Suprapubic skin (tissue), 4 donors: ENCODE measurements at regions not wholly inside any gene's neighbourhood (a gene's known extent, or its start where the extent isn't known, plus 50 kb on each side); places are given as distances from the start of the nearest gene placed in this dataset.

Experiments used
- DNase-seq, 2 donors: peaks; one replicate each; pipeline ENCODE4 v3.0.0-alpha.2; 2019; ENCODE audit warnings: low spot score in 2 of 2
- H3K27ac ChIP-seq: fragments of 200-600 bp; sonication (generic); one replicate; pipeline ENCODE4 v1.5.1; 2019
- H3K27me3 ChIP-seq: fragments of 200-600 bp; sonication (generic); one replicate; pipeline ENCODE4 v1.5.1; 2019
- H3K36me3 ChIP-seq: fragments of 200-600 bp; sonication (generic); one replicate; pipeline ENCODE4 v1.5.1; 2019
- H3K4me1 ChIP-seq: fragments of 200-600 bp; sonication (generic); one replicate; pipeline ENCODE4 v1.5.1; 2019
- H3K4me3 ChIP-seq: fragments of 200-600 bp; sonication (generic); one replicate; pipeline ENCODE4 v1.5.1; 2019; ENCODE audit warnings: mild to moderate bottlenecking
- H3K9me3 ChIP-seq: fragments of 200-600 bp; sonication (generic); one replicate; pipeline ENCODE4 v1.5.1; 2019
- CTCF ChIP-seq, 2 donors: fragments of 200-600 bp in 1 of 2; fragments of 450-650 bp in 1 of 2; sonication (generic) in 1 of 2; IDR thresholded peaks; one replicate each; pipeline ENCODE4 v1.5.1; 2016 to 2019; ENCODE audit warnings: antibody characterized with exemption in 2 of 2, mild to moderate bottlenecking in 1 of 2, moderate library complexity in 1 of 2
- EP300 ChIP-seq: sonication (generic); formaldehyde crosslinking; IDR thresholded peaks from one replicate; pipeline ENCODE4 v1.6.1; 2017; ENCODE audit warnings: antibody characterized with exemption
- POLR2A ChIP-seq, 2 donors: fragments of 450-650 bp; IDR thresholded peaks; one replicate each; pipeline ENCODE4 v1.6.1; 2017; ENCODE audit warnings: antibody characterized with exemption in 2 of 2, mild to moderate bottlenecking in 2 of 2, moderate library complexity in 2 of 2
- POLR2AphosphoS5 ChIP-seq, 3 donors: sonication (generic); formaldehyde crosslinking; IDR thresholded peaks; one replicate each; pipeline ENCODE4 v1.6.1; 2017; ENCODE audit warnings: antibody characterized with exemption in 3 of 3
- WGBS: methylation state at CpG from one replicate; pipeline ENCODE4 v1.1.5; 2018; 5-methylcytosine and 5-hydroxymethylcytosine counted together

DNA sequence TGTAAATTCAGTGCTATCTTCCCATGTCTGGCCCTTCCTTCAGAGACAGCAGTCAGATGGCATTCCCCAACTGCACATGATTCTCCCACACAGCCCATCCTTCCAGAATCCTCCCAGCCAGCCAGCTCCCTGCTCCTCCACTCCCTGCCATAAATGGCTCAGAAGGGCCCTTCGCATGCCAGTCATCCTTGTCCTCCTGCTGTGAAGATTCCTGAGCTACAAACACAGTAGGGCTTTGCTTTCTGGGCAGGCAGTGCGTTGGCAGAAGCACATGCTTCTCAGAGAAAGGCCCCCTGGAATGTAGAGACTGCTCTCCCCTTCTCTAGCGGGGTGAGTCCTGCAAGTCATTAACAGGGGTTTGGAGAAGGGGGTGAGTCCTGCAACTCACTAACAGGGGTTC, 71.9 kb downstream of the TEX51 start:
- H3K4me3 ChIP-seq, result no peak overlapping the region
- H3K9me3 ChIP-seq, result no peaks in the 10 kb centered on the region
- H3K36me3 ChIP-seq, result no peaks in the 10 kb centered on the region
- no peak for DNase-seq
- H3K4me1 ChIP-seq, result peaks cover 11% of the 10 kb centered on the region
- no peak overlapping the region for H3K27ac ChIP-seq
- TF ChIP-seq EP300, result no peak
- 75% methylated on average over 2 of the region's 3 CpGs for WGBS
- peaks cover 29% of the 10 kb centered on the region for H3K27me3 ChIP-seq

GRCh38 chr2:126971162-126971480, 72.4 kb downstream of the TEX51 start:
- TF ChIP-seq EP300 (no peak), POLR2AphosphoS5 (IDR thresholded peaks at IDR 0.05) (no peak), CTCF (IDR thresholded peaks at IDR 0.05) (no peak), POLR2A (IDR thresholded peaks at IDR 0.05) (no peak)
- H3K4me3 ChIP-seq, result peak overlapping the region; percentile 43

DNA sequence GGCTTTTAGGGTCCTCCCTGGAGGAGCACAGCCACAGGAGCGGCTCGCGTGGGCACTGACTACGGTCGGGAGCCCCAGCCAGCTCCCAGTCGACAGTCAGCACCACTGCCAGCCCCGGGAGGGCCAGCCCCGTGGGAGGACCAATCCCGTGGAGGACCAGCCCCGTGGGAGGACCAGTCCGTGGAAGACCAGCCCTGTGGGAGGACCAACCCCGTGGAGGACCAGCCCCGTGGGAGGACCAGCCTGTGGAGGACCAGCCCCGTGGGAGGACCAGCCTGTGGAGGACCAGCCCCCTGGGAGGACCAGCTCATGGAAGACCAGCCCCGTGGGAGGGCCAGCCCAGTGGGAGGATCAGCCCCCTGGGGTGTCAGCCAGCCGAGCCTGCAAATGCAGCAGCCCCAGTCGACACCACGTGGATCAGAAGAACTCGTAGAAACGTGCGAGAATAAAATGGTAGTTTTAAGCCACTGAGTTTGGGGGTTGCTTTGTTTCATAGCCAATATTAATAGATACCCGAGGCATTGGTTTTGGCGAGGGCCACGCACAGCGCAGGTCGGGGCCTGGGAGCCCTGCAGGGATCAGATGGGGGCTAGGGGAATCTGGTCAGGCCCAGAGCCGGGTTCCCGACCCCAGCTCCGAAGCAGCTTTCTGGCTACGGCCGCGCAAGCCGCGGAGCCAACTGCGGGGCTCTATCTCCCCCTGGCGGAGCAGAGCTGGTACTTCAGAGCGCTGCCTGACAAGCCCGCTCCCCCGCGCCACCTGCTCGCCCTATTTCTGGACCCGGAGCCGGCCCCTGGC, 73.0 kb downstream of the TEX51 start:
- Histone ChIP-seq H3K9me3 (no peaks in the 10 kb centered on the region), H3K27me3 (peaks cover 29% of the 10 kb centered on the region), H3K4me1 (peaks cover 11% of the 10 kb centered on the region), H3K36me3 (no peaks in the 10 kb centered on the region), H3K4me3 (peak overlapping the region; percentile 43), H3K27ac (no peak overlapping the region)
- TF ChIP-seq POLR2A (IDR thresholded peaks at IDR 0.05), result no peak
- no peak for TF ChIP-seq EP300
- TF ChIP-seq POLR2AphosphoS5 (IDR thresholded peaks at IDR 0.05), result no peak
- TF ChIP-seq CTCF (IDR thresholded peaks at IDR 0.05), result peak; percentile 68 to 95
- WGBS, result 11% methylated on average over 19 of the region's 43 CpGs
- peak in 1 of 2 donors; percentile 76 for DNase-seq

More at GRCh38 chr2:126971162-126971480, 72.4 kb downstream of the TEX51 start:
- Histone ChIP-seq H3K36me3 (no peaks in the 10 kb centered on the region), H3K27me3 (peaks cover 29% of the 10 kb centered on the region), H3K9me3 (no peaks in the 10 kb centered on the region), H3K27ac (no peak overlapping the region), H3K4me1 (peaks cover 11% of the 10 kb centered on the region)
- 76% methylated on average over 3 of the region's 14 CpGs for WGBS
- no peak for DNase-seq

GRCh38 chr2:126972279-126972626, 73.6 kb downstream of the TEX51 start:
- H3K9me3 ChIP-seq, result no peaks in the 10 kb centered on the region
- WGBS, result no CpG with 5 or more reads among the region's 10 CpGs
- peak overlapping the region; percentile 43 for H3K4me3 ChIP-seq
- H3K27ac ChIP-seq, result no peak overlapping the region
- no peaks in the 10 kb centered on the region for H3K36me3 ChIP-seq
- H3K4me1 ChIP-seq, result peaks cover 11% of the 10 kb centered on the region
- TF ChIP-seq POLR2A (IDR thresholded peaks at IDR 0.05) (no peak), CTCF (IDR thresholded peaks at IDR 0.05) (peak in 1 of 2 donors; percentile 17), EP300 (no peak), POLR2AphosphoS5 (IDR thresholded peaks at IDR 0.05) (no peak)
- peaks cover 31% of the 10 kb centered on the region for H3K27me3 ChIP-seq
- no peak for DNase-seq

DNA sequence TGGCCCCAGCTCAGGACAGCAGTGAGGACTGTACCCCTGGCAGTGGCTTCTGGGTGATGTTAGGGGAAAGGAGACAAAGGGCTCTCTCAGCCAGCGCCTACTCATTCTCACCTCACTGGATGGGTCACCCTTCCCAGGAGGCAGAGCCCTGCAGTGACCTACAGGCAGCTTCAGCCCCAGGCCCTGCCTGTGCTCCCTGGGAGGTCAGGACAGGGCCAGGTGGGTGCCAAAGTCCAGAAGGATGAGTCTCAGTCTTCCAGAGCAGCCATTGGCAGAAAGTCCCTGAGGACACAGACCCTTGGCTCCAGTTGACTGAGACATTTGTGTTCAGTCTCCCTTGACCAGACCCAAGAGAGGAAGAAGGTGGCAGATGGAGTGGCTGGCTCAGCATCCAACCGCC, 75.1 kb downstream of the TEX51 start:
- TF ChIP-seq POLR2A (IDR thresholded peaks at IDR 0.05) (no peak), POLR2AphosphoS5 (IDR thresholded peaks at IDR 0.05) (no peak), EP300 (no peak), CTCF (IDR thresholded peaks at IDR 0.05) (no peak)
- Histone ChIP-seq H3K4me1 (peaks cover 11% of the 10 kb centered on the region), H3K4me3 (no peak overlapping the region), H3K27me3 (peaks cover 26% of the 10 kb centered on the region), H3K36me3 (no peaks in the 10 kb centered on the region), H3K27ac (no peak overlapping the region), H3K9me3 (no peaks in the 10 kb centered on the region)
- 100% methylated on average over 1 of the region's 2 CpGs for WGBS
- no peak for DNase-seq
